NCI-H510A treated with DMSO at 0.1 percent for 48 hours (cell line): ENCODE measurements at regions not wholly inside any gene's neighbourhood (a gene's known extent, or its start where the extent isn't known, plus 50 kb on each side); places are given as distances from the start of the nearest gene placed in this dataset.
A peak's percentile ranks its signal among the peaks of the same experiment; 100 is the strongest.
"Not testable (repeated sequence)": the region's sequence is repeated elsewhere in the genome, so short reads cannot be mapped to it uniquely, and the experiment has no call there.

Experiments used
- DNase-seq: peaks from one replicate; lab custom pipeline; 2025; lab: John Stamatoyannopoulos, UW

DNA sequence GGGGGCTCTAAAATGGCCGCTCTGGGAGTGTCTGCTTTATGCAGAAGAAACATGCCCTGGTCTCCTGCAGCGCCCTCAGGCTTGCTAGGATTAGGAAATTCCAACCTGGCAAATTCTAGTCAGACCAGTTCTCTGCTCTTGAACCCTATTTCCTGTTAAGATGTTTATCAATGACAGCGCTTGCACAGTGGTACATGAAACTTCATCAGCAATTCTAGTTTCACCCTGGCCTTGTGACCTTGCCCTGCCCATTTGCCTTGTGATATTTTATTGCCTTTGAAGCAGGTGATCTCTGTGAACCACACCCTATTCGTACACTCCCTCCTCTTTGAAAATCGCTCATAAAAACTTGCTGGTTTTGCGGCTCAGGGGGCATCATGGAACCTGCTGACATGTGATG lies 1184.0 kb downstream of the JRKL start:
- DNase-seq: peak; percentile 32

DNA sequence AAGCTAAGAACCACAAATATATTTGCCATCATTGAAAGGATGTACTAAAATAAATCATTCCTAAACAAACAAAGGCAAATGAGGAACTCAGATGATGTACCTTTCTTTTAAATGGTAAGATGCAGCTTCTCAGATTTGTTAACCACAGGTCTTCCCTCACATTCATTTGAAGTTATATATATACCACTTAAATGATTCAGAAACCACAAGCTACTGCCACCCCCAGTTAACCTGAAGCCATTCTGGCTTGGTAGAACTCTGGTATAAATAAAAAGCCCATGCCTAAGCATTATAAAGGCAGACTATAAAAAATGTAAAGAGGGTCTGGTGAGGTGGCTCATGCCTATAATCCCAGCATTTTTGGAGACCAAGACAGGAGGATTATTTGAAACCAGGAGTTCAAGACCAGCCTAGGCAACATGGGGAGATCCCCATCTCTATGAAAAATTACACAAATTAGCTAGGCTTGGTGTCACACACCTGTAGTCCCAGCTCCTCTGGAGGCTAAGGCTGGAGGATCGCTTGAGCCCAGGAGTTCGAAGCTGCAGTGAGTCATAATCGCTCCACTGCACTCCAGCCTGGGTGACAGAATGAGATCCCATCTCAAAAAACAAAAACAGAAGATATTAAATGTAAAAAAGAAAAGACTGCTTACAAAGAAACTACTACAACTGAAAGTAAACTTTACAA lies 1185.3 kb downstream of the JRKL start:
- DNase-seq: no peak

DNA sequence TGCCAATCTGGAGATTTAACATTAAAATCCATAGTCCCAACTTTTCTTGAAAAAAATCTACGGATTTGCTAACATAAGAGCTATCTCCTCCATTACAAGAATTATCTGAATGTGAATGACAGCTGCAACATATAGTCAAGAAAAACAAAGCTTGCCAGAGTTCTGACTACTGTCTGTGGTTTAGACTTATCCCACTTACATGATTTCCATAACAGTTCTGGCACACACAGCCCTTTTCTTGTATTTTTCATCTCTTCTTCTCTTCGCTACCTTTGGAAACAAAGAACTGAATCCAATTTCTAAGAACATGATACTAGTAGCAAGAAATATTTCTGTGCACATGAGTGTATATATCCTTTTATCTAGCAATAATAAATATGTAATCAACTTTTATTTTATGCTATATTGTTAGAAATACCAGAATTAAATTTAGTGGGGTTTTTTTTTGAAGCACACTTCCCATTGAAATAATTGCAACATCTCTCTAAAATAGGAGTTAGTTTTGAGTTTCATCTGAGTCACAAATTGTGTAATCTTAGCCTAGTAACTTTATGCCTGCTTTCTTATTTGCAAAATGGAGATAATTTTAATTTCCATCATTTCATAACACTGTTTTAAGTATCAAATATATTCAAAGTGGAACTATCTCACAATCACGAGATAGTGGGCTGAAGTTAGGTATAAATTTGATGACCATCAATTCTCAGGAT lies 1217.6 kb downstream of the JRKL start:
- no peak for DNase-seq

DNA sequence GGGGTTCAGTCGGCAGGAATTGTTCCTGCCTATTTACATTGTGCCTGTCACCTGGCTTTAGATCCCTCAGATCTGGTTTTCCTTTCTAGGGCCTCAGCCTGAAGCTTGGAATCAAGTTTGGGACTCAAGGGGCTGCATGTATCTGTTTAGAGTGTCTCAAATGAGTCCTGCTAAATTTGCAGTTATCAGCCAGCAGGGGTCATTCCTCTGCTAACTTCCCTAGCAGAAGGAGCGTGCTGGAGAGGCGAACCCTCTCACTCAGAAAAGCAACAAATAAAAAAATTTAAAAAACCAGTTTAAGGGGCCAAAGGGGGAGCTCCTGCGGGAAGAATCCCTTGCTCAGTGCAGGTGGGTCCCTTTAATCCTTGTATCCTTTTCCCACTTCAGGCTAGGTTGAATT lies 1220.2 kb downstream of the JRKL start:
- no peak for DNase-seq

DNA sequence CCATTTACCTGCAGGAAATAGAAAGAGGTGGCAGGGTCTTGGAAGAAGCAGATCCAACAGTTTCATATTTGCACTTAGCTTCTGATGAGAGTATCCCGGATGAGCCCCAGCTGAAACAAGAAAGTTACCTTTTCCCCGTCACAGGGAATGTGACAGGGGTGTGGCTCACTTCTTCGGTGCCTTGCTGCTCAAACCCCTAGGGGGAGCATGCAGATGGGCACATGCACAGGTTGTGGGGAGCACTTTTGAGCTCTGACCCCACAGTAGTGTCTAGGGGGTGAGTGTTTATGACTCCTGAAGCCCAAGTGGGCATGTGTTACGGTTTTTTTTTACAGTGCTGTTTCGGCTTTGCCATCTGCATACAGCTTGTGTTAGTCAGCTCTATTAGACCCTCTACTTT lies 1221.0 kb downstream of the JRKL start:
- DNase-seq: no peak

DNA sequence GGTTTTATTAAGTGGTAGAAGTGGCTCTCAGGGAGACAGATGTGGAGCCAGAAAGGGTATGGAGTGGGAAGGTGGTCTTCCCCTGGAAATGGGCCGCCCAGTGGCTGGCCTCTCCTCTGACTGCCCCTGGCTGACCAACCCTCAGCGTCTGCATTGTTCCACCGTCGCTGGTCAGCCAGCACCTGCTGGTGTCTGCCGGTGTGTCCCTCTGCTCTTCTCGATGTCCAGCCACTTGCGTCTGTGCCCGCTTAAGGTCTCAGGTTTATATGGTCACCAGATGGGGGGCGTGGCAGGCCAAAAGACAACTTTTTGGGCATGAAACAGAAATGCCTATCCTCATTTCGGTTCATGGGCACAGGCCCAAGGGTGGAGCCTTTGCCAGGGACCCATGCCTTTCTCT lies 1221.5 kb downstream of the JRKL start:
- DNase-seq: no peak

DNA sequence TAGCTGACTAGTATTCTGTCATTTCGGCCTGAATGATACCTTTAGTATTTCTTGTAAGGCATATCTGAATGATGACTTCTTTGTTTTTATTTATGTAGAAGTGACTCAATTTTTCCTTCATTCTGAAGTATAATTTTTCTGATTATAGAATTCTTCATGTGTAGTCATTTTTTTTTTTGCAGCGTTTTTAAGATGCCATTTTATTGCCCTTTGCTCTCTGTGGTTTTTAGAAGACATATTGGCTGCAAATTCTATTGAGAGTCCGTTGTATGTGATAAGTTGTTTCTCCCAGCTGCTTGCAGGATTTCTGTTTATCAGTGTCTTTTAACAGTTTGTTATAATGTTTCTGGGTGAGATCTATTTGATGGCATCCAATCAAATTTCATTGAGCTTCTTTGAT lies 1224.8 kb downstream of the JRKL start:
- DNase-seq: no peak

DNA sequence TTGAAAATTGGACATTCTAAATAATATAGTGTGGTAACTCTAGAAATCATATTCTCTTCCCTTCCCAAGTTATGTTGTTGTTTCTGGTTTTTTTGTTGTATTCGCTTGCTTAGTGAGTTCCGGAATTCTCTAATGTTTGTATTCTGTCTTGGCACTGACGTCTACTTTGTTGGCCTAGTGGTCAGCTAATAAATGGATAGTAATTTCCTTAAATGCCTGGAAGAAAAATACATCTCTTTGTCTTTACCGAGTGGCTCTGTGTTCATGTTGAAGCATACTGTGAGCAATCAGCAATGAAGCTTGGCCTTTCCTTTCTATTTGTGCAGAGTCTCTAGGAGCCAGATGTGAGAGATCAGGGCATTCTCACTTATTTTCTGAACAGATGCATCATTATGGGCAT lies 1225.7 kb downstream of the JRKL start:
- no peak for DNase-seq

DNA sequence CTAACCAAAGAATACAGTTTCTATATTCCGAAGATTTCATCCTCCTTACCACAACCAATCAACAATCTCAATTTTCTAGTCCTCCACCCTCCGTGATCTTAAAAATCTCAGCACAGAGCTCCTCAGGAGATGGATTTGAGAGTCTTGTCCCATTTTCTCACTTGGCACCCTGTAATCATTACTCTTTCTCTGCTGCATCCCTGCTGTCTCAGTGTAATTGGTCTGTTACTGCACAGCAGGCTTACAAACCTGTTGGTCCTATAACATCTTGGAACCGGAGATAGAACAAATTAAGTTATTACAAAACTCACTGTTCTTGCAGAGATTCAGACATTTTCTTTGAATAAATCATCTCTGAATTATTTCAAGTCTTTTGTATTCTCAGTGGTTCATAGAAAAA lies 1227.2 kb downstream of the JRKL start:
- no peak for DNase-seq

DNA sequence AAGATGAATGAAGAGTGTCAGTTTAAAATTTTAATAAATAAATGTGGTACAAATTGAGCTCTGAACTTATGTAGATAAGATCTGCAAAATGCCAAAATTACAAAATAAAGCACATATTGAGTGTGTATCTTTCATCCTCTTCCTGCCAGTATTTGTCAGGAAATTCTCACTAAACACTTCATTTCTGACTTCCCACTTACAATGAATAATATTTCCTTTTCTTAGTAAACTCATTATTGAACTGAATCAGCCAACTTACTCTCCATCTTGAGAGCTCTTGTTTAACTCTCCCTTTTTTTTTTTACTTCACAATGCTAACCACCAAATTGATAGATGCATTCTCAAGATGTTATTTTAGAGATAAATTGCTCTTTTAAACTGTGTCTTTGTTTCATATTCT lies 1230.2 kb downstream of the JRKL start:
- no peak for DNase-seq

DNA sequence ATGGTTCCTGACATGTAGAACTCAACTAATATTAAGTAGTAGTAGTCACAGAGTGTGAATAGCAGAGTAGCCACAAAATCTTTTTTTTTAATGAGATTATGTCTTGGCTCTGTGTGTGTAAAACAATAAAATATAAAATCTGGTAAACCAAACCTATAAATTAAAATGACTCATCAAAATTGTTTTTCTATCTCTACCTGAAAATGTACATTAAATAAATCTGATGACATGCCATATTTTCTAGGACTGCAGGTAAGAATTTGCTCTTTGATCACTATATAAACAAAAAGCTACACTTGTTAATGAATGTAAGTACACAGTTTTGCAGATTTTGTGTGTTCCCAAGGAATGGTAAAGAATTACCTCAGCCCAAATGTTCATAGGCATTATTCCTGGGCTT lies 1231.5 kb downstream of the JRKL start:
- DNase-seq: no peak

DNA sequence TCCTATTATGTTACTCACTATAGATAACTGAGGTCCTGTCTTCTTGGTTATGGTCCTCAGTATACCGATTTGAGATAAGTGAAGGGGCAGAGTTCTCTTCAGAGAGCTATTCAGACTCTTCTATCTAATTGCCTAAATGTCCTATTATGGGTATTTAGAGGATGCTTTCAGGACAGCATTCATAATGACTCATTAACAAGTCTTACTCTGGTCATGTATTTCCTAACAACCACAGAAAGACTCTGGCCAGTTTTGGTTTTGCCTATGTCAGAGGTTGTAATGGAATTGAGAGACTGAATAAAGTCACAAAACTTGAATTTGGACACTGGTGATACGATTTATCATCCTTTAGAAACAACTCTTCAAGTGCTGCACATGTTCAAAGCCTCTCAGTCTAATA lies 1233.0 kb downstream of the JRKL start:
- no peak for DNase-seq

DNA sequence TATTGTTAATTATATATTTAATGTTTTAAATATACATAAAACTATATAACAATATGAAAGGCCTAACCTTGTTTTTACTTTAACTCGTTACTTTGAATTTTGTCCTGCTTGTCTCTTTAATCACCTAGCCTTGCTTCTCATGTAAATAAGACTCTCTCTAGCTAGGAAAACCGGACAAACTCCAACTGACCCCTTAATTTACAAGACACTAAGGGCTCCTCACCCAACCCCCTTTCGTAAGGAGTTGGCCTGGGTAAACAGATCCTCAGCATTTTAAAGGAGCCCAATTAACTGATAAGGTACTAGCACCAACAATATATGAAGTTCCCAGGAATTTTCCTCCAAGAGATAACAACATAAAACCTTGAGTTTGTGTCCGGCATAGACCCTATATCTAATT lies 1246.9 kb downstream of the JRKL start:
- not testable (repeated sequence) for DNase-seq

DNA sequence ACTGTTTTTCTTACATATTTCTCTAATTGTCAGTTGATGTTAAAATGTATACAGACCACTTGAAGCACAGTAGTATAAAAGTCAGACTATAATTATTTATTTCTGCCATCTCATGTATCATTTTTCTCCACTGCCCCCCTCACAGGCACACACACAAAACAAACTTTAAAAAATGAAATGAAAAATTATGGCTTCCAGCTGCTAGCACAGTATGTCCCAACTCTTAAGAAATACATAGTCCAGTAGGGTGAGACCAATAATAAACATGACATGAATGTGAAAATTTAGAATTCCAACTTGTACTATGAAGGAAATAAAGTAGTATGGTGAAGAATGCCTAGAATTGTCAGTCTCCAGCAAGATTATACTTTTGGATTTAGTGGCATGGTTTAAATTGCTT lies 1247.9 kb downstream of the JRKL start:
- DNase-seq: no peak

DNA sequence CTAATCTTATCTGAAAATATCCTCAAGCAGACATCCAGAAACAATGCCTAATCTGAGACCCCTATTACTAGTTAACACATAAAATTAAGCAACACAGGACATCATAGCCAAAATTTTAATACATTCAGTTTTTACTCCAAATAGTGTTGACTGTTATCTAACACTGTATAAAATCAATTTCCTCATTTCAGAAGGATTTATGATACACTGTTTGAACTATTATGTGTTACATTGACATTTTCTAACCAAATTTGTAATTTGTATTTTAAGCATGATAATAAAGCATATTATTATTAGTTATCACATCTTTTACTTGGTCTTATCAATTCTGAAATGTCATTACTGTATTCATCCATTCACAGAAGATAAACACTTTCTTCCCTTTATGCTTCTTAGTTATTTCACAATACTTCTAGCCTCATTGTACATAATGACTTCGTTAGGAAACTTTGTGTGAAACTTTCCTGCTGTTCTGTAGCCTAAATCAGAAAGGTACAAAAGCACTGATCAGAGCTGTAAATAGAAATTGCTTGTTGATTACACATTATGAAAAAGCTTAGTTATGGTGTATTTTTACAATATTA lies 1248.9 kb downstream of the JRKL start:
- DNase-seq: no peak

DNA sequence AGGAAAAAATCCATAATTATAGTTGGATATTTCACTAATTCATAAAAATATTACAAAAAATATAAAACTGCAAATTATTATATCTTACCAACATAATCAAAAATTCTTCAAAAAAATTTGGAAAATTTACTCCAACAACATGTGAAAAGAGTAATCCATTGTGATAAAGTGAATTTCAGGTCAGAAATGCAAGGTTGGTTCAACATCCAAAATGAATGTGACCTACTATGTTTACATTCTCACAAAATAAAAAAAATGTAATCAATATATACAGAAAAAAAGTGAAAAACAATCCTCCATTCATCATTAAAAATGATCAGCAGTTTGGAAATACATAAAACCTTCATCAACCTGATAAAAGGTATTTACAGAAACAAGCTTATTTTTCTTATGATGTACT lies 1252.2 kb downstream of the JRKL start:
- DNase-seq: no peak

DNA sequence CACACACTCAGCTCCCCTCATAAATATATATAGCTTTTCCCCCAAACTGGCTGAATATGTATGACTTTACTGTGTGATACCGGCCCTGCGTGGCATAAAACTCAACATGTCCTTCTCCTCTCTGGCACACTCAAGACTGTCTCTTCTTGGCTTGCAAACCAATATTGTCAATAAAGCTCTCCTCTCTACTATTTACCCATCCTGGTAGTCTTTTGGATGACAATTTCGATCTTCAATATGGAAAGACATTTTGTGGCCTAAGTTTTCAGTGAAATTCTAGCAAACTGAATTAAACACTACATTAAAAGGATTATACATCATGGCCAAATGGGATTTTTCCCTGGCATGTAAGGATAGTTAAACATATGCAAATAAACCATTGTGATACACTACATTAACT lies 1255.9 kb downstream of the JRKL start:
- DNase-seq: no peak

DNA sequence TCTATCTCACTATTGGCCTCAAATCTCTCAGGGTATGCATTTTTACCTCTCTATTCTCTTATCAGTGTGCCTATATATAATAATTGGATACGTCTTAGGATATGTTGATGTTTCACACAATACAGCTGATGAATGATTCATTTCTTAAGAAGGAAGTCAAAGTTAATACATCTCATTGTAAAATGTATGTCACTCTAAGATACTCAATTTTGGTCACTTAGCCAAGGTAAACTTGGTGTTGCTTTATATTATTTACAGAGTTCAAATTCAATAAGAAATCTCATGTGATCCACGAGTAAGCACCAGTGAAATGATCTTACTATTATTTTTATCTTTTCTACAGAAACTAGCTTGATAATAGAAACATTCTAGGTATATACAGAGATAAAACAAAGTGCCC lies 1266.5 kb downstream of the JRKL start:
- no peak for DNase-seq

DNA sequence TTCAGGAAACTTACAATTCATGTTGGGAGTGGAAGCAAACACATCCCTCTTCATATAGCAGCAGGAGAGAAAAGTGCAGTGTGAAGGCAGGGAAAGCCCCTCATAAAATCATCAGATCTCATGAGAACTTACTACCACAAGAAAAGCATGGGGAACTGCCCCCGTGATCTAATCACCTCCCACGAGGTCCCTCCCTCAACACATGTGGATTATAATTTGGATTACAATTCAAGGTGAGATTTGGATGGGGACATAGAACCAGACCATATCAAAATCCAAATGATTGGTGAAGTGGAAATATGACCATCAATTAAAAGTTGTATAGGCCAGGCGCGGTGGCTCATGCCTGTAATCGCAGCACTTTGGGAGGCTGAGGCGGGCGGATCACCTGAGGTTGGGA lies 1268.0 kb downstream of the JRKL start:
- DNase-seq: no peak

DNA sequence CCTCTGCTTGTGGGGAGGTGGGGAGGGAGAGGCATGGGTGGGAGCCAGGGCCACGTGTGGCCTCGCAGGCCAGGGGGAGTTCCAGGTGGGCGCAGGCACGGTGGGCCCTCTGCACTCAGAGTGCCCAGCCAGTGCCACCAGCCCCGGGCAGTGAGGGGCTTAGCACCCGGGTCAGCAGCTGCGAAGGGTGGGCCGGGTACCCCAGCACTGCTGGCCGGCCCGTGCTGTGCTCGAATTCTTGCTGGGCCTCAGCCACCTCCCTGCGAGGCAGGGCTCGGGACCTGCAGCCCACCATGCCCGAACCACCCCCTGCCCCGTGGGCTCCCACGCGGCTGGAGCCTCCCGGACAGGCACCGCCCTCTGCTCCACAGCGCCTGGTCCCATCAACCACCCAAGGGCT lies 1277.2 kb downstream of the JRKL start:
- DNase-seq: no peak

DNA sequence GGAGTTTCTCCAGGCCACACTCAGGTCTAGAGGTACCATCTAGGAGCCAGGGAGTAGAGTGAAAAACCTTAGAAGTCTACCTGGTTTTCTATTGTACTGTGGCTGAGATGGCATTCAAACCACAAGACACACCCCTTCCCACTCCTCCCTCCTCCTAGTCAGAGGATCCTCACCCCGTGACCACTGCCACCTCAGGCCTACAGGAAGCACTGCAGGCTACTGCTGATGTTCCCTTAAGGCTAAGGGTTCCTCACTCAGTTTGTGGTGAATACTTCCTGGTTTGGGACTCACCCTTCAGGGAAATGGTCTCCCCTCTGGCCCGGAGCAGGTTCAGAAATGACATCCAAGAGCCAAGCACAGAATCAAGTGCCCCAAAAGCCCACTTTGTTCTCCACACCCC lies 1293.9 kb downstream of the JRKL start:
- no peak for DNase-seq

DNA sequence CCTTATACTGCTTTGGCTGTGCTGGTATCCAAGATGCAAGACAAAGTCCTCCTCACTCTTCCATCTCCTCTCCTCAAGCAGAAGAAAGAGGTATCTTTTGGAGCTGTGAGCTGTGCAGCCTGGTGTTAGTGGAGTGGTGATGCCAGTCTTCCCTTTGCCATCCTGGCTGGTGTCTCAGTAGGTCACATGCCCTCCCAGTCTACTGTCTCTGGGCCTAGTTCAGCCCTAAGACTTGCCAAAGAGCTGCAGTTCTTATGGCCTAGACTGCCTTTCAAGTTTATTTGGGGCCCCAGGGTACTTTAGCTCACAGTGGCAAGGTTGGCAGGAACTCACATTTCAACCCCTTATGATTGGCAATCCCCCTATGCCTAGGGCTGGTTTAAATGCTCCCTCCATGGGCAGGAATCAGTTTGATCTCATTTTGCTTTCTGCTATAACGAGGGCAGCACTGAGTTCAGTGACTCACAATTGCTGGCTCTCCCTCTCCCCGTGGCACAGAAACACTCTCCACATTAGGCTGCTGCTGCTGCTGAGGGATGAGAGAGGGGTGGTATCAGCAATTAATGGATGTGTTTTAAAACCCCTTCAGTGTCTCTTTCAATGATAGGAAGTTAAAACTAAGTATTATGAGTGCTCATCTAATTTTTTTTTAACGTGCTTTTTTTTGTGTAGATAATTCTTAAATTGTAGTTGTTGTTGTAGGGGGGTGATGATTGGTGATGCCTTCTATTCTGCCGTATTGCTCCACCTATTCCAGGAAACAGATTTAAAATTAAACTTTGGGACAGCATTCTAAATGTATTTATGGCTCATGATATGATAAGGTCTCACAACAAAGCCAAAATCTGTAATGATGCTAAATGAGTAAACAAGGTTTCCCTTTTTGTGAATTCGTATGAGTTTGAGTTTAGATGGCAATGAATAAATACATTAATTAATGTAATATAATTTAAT lies 1295.0 kb downstream of the JRKL start:
- no peak for DNase-seq

DNA sequence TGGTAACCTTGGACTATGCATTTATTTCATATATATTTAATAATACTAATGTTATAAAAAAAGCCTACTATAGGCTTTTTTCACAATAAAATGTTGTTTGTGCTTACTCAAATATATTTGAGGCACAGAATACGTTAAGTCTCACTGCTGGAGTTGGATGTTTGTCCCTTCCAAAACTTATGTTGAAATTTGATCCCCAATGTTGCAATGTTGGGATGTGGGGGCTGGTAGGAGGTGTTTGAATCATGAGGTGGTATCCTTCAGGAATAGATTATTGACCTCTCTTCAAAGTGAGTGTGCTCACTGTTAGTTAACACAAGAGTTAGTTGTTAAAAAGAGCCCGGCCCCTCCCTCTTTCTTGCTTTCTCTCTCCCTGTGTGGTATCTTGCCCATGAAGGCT lies 1295.9 kb downstream of the JRKL start:
- DNase-seq: no peak
